Stimulated activated CD4-positive, alpha-beta T cell treated with anti-CD3 and anti-CD28 coated beads, Interleukin-12 subunit alpha, Interleukin-12 subunit beta, amount 100 ng/mL, for 24 hours (primary cell): ENCODE measurements at regions not wholly inside any gene's neighbourhood (a gene's known extent, or its start where the extent isn't known, plus 50 kb on each side); places are given as distances from the start of the nearest gene placed in this dataset.

ENCODE experiments used
- DNase-seq, 2 experiments: peaks; one replicate each; pipeline ENCODE4 v3.0.0-alpha.2; 2020; ENCODE audit warnings: low read depth in 2 of 2

DNA sequence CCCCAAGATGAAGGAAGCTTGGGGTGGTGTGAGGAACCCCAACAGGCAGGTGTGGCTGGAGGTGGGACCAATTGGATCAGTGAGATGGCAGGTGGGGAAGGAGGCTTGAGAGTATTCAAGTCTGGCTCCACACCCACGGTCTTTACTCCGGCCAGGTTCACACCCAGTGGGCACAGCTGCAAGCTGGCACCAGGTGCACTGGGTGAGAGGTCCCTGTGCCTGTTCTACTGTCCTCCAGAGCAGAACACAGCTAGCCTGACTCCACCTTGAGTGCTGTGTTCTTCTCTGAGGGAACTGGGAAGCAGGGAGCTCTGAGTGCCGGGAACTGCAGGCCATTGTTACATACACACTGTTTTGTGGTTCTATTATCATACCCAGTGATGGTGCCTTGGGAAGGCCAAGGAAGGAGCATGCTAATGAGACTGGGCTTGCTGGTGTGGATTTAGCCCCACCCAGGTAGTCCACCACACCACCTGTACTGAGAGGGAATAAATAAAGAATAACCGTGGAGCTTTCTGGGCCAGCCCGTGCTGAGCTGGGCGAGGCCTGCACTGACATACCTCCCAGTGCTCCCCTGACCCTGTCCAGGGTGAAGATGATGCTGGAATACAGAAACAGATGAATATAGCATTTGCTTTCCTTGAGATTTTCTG is 93.4 kb downstream of the ABHD5 start:
- DNase-seq: no peak

GRCh38 chr3:43784640-43785011 is 93.9 kb downstream of the ABHD5 start:
- DNase-seq: no peak

DNA sequence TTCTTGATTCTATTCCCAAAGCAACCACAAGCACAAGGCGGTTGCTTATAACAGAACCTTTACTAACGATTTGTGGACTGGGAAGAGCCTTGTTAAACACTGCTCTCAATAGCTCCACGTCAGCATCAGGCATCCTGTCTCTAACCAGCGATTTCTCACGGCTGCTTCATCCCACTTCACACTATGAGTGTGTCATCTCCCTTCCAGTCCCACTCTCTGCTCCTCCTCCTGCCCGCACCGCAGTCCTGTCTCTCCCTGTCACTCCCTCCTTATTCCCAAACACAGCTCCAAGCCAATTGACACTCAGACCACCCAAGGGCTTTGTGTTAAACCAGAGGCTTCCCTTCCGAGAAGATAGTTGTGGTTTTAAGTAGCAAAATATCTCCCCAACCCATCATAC is 94.8 kb downstream of the ABHD5 start:
- no peak for DNase-seq

GRCh38 chr3:43786102-43786501 is 95.4 kb downstream of the ABHD5 start:
- no peak for DNase-seq

DNA sequence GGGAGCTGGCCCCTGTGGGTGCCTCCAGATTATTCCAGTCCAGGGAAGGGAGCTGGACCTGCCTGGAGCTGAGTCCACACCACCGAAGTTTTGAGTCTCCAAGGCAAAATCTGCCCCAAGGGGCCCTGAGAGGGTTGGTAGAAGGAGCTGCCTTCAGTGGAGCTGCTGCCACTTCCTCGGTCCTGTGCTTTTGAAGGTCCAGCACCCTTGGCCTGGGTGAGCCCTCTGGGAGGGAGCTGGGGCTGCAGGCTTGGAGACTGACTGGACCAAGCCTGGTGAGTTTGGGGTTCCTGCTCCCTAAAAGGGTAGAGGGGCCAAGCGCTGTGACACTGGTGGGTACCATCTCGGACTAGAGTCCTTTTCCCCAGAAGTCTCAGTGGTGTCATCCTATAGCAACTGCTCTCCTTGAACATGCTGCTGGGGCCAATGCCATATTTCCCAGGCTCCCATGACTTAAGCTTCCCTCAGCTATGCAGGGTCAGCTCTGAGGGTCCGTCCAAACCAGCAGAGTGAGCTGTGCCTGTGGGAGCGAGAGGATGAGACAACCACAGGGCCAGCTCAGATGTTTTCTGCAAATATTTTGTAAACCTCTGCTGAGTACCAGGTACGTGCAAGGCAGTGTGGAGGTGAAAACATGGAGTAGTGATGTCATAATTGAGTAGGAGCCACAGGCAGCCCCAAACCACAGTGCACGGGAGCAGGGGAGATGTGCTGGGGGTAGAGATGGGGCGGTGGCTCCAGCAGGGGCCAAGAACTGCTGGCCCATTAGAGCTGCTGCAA is 96.0 kb downstream of the ABHD5 start:
- DNase-seq: no peak

- DNase-seq: no peak
Observed at GRCh38 chr3:43787330-43787729, 96.6 kb downstream of the ABHD5 start.

- DNase-seq: no peak
Observed at GRCh38 chr3:43789028-43789427, 98.3 kb downstream of the ABHD5 start.

DNA sequence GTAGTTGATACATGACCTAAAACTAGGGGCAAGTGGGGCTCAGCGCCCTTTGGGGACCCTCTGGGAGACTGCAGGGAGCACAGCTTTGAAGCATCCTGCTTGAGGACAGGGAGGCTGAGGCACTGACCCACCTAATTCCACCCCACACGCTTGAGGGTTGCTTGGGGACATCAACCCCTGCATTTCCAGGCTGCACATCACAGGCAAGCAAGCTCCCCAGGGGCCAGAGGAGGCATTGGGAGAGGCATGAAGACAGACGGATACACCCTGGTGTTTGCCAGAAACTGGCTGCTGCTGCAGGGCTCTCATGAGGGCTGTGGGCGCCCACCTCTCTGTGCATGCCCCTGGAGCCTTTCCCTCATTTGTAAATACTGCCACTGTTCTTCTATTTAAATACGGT is 99.3 kb downstream of the ABHD5 start:
- DNase-seq: no peak

DNA sequence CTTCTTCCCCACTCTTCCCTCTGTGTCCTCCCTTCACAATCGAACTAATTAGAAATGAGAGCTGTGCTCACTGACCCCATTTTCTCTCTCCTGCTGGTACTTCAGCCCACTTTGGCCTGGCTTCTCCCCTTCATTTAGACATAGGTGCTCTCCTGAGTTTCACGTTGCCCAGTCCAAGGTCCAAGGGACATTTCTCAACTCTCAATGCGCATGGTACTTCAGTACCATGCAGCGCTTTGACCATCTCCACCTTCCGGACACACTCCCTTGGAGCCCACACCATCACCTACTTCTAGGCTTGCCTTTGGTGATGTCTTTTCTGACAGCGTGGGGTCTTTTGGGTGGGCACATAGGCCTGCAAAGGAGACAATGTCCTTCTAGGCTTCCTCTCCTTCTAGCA is 99.7 kb downstream of the ABHD5 start:
- no peak for DNase-seq

GRCh38 chr3:43791246-43791645 is 100.5 kb downstream of the ABHD5 start:
- no peak for DNase-seq

- no peak for DNase-seq
Observed at GRCh38 chr3:43792904-43793303, 102.2 kb downstream of the ABHD5 start.

GRCh38 chr3:43793648-43794372 is 103.1 kb downstream of the ABHD5 start:
- no peak for DNase-seq

GRCh38 chr3:43794776-43795175 is 104.0 kb downstream of the ABHD5 start:
- no peak for DNase-seq

DNA sequence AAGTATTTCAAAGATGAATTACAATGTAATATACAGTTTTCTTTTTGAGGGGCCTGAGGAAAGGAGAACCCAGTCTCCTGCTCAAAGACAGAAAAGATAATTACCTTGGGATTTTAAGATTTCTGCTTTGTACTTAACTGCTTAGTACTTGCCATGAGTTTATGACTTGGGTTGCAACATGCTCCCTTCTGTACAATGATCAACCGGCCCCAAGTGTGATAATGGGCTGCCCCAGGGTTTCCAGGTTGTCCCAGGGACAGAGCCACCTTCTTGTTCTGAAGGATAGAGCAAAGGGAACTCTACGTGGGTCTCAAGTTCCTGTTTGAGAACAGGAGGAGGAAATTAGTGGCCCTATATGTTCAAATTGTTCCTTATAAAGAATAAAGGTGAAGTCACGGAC is 104.8 kb downstream of the ABHD5 start:
- no peak for DNase-seq

GRCh38 chr3:43796041-43796596 is 105.4 kb downstream of the ABHD5 start:
- no peak for DNase-seq

GRCh38 chr3:43797794-43798193 is 107.1 kb downstream of the ABHD5 start:
- no peak for DNase-seq

- no peak for DNase-seq
Observed at GRCh38 chr3:43810797-43811196, 120.1 kb downstream of the ABHD5 start.

DNA sequence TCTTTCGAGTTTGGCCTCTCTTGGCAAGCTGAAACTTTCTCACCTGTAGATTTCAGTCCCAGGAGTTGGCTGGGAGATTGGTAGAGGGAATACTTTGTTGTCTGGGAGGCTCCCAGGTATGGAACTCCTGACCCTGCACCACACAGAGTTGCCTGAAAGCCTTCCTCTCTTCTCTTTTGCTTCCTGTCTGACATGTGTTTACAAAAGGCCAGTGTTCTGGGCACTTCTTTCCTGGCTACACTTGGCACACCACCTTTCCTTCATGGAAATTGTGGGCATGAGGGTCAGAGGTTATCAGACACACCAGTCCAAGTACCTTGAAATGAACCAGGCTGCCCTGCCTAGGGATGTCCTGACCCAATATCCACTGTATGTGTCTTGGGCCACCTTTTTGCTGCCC is 123.7 kb downstream of the ABHD5 start:
- DNase-seq: no peak

DNA sequence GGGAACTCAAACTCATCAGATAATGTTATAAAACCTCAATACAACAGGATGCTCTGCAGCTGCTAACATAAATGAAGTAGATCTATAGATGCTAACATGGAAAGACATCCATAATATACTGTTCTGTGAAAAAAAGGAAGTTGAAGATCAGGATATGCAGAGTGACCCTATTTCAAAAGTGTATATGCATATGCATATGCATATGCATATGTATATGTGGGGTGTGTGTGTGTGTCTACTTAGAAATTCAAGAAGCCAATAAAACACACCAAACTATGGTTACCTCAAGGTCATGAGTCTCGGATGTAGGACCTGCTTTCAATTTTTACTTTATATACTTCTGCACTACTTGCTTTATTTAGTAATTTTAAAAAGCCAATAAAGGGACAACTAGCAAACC is 125.6 kb downstream of the ABHD5 start:
- DNase-seq: no peak

DNA sequence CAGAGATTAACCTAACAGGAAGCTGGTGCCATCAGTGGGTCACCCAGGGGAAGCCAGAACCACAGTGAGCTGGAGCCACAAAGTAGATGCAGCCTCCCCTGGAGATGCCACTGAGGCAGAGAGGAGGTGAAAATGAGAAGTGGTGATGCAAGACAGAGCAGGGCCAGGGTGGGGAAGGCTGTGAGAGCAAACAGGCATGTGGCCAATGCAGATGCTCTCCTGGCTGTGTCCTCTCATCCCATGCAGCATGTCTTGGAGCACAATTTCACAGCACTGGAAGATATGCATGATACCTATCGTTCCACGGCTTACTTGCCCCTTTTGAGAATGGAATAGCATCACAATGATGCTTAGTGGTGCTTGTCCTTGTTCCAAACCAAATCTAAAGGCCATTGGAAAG is 126.3 kb downstream of the ABHD5 start:
- no peak for DNase-seq

- DNase-seq: no peak
Observed at GRCh38 chr3:43817825-43818224, 127.1 kb downstream of the ABHD5 start.

- no peak for DNase-seq
Observed at GRCh38 chr3:43818229-43818628, 127.5 kb downstream of the ABHD5 start.
